ENCODE measurements at regions not wholly inside any gene's neighbourhood (a gene's known extent, or its start where the extent isn't known, plus 50 kb on each side); places are given as distances from the start of the nearest gene placed in this dataset.

DNA sequence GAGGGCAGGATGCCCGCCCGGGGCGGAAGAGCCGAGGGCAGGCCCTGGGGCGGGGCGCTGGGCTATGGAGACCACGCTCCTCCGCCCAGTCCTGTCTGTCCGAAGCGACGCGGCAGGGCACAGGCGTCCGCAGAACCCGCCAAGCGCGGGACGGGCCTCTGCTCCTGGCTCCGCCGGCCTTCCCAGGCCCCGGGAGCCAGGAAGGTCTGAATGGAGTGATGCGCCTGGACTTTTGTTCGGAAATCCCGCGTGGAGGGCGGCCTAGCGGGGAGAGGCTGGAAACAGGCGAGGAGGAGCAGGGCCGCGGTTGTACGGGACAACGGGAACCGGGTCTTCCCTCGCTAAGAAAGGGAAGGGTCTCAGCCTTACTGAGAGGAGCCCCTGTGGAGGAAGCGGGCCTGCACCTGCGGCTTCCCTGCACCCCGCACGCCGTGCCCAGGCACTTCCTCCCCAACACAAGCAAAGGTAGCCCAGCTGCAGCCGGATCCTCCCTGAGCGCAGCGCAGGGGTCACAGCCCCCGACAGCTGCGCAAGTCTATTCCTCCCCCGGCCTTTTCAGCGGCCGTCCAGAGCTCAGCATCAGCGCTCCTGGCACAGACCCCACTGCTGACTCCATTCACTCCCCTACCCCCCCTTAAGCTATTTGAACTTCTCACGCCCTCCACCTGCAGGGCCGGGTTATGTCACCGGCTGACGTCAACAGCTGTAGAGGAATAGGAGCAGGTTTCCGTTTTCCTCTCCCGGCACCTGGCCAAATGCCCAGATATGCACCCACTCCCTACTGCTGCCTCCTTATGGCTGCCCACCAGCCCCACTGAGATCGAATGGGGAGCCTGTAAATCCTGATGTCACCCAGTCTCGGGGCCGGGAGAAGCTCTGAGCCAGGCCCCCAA lies 143.2 kb upstream of the RET start:
- no peaks in the 10 kb centered on the region for H3K4me1 ChIP-seq (replicated peaks in 1 of 2)
- TF ChIP-seq, protein P1, sequence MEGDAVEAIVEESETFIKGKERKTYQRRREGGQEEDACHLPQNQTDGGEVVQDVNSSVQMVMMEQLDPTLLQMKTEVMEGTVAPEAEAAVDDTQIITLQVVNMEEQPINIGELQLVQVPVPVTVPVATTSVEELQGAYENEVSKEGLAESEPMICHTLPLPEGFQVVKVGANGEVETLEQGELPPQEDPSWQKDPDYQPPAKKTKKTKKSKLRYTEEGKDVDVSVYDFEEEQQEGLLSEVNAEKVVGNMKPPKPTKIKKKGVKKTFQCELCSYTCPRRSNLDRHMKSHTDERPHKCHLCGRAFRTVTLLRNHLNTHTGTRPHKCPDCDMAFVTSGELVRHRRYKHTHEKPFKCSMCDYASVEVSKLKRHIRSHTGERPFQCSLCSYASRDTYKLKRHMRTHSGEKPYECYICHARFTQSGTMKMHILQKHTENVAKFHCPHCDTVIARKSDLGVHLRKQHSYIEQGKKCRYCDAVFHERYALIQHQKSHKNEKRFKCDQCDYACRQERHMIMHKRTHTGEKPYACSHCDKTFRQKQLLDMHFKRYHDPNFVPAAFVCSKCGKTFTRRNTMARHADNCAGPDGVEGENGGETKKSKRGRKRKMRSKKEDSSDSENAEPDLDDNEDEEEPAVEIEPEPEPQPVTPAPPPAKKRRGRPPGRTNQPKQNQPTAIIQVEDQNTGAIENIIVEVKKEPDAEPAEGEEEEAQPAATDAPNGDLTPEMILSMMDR (IDR thresholded peaks at IDR 0.05), result no peak
- H3K27me3 ChIP-seq, result peaks cover 17% of the 10 kb centered on the region
- intact Hi-C loops (cut with DNase I), result no loop called here
- no peak overlapping the region for H3K27ac ChIP-seq
- no peaks in the 10 kb centered on the region for H3K9me3 ChIP-seq (replicated peaks in 1 of 3)
- WGBS, 4 donors, result 22 to 30% (median 24%) methylated on average over 25 to 57 of the region's 57 CpGs
- DNase-seq, result peak in 1 of 7 donors; percentile 69
- no peak overlapping the region for H3K4me3 ChIP-seq
- H3K36me3 ChIP-seq (replicated peaks in 1 of 2), result no peaks in the 10 kb centered on the region

DNA sequence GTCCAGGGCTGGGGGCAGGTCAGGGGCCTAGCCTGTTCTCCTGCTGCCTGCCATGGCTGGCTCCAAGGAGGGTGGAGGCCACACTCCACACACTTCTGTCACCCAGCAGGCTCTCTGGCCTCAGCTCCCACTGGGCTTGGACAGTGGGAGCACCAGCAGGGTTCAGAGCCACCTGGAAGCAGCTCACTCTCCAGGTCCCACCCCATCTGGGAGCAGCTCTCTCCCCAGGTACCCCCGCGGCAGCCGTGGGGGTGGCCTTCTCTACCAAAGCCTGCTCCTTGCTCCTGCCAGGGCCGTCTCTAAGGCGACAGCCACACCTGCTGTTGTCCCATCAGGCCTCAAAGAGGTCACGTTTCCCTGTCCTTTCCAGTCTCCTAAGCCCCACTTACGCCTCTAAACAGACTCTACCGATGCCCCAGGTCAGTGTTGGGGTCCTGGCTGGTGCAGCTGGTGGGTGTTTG lies 142.5 kb upstream of the RET start:
- H3K36me3 ChIP-seq (replicated peaks in 1 of 2), result no peaks in the 10 kb centered on the region
- 79 to 97% (median 88%) methylated on average over 5 to 8 of the region's 8 CpGs for WGBS, 4 donors
- intact Hi-C loops (cut with DNase I), result no loop called here
- TF ChIP-seq, protein P1 (IDR thresholded peaks at IDR 0.05), result no peak
- H3K4me1 ChIP-seq (replicated peaks in 1 of 2), result no peaks in the 10 kb centered on the region
- no peak overlapping the region for H3K27ac ChIP-seq
- no peak overlapping the region for H3K4me3 ChIP-seq
- H3K9me3 ChIP-seq (replicated peaks in 1 of 3), result no peaks in the 10 kb centered on the region
- no peak for DNase-seq
- H3K27me3 ChIP-seq, result peaks cover 17% of the 10 kb centered on the region

DNA sequence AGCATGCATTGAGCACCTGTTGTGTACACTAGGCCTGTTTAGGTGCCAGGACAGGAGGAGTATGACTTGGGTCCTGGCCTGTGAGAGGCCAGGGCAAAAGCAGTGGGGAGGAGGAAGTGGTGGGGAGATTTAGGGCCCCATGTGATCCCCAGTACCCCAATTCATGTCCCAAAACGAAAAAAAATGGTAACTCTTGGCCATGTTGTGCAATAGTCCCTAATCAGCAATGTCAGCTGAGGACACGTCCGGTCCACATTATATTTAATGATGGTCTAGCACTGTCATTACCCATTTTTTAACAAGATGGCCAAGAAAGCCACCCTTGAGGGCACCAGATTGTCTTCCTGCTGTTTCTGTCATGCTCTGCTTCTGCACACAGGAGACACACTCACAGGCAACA lies 142.0 kb upstream of the RET start:
- 68 to 75% (median 73%) methylated on average over 3 of the region's 3 CpGs for WGBS, 4 donors
- no peak for TF ChIP-seq POLR2A (IDR thresholded peaks at IDR 0.05)
- peaks cover 17% of the 10 kb centered on the region for H3K27me3 ChIP-seq
- H3K4me1 ChIP-seq (replicated peaks in 1 of 2), result no peaks in the 10 kb centered on the region
- no peak overlapping the region for H3K27ac ChIP-seq
- DNase-seq, result no peak
- no peaks in the 10 kb centered on the region for H3K9me3 ChIP-seq (replicated peaks in 1 of 3)
- no peaks in the 10 kb centered on the region for H3K36me3 ChIP-seq (replicated peaks in 1 of 2)
- intact Hi-C loops (cut with DNase I), result no loop called here
- no peak overlapping the region for H3K4me3 ChIP-seq

DNA sequence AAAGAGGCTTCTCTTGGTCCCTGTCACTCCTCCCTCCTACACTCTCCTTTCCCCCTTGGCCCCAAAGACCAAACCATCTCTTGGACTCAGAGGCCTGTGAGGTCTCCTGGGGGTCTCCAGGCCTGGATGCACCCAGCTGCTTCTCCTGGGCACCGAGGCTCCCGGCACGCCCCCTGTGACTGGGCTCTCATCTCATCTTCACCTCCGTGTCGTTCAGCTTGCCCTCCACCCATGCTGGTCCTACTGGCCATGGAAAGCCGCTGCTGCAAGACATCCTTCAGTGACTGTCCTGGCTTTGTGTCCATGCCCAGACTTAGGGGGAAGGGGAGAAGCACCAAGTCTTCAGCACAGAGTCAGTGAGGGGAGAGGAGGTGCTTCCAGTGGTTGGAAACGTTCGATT lies 141.4 kb upstream of the RET start:
- Histone ChIP-seq H3K27ac (no peak overlapping the region), H3K27me3 (peaks cover 17% of the 10 kb centered on the region), H3K4me1 (replicated peaks in 1 of 2) (no peaks in the 10 kb centered on the region), H3K4me3 (no peak overlapping the region), H3K36me3 (replicated peaks in 1 of 2) (no peaks in the 10 kb centered on the region), H3K9me3 (replicated peaks in 1 of 3) (no peaks in the 10 kb centered on the region)
- no peak for TF ChIP-seq POLR2A (IDR thresholded peaks at IDR 0.05)
- TF ChIP-seq, protein P1 (IDR thresholded peaks at IDR 0.05), result no peak
- 78 to 86% (median 85%) methylated on average over 8 of the region's 8 CpGs for WGBS, 4 donors
- intact Hi-C loops (cut with DNase I), result no loop called here
- no peak for DNase-seq

DNA sequence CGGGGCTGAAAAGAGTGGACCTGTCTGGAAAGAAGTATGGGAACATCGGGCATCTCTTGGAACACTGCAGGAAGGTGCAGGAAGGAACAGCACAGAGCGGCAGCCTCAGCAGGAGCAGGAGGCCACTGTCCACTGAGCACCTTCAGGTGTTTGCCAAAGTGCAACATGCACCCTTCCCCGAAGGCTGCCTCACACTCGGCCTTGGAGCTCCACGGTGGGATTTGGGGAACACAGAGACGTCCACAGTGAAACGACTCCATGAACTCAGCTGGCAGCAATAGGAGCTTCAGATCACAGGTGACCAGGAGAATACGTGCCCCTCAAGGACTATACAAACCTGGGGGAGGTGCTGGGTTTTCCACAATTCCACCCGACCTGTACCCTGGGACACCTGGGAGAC lies 140.3 kb upstream of the RET start:
- DNase-seq, result no peak
- intact Hi-C loops (cut with DNase I), result no loop called here
- no peak overlapping the region for H3K4me3 ChIP-seq
- peaks cover 17% of the 10 kb centered on the region for H3K27me3 ChIP-seq
- TF ChIP-seq POLR2A (IDR thresholded peaks at IDR 0.05), result no peak
- TF ChIP-seq, protein P1 (IDR thresholded peaks at IDR 0.05), result no peak
- WGBS, 4 donors, result 65 to 89% (median 77%) methylated on average over 4 to 10 of the region's 10 CpGs
- no peak overlapping the region for H3K27ac ChIP-seq
- no peaks in the 10 kb centered on the region for H3K36me3 ChIP-seq (replicated peaks in 1 of 2)
- H3K9me3 ChIP-seq (replicated peaks in 1 of 3), result no peaks in the 10 kb centered on the region
- no peaks in the 10 kb centered on the region for H3K4me1 ChIP-seq (replicated peaks in 1 of 2)

All from adrenal gland (tissue), 9 donors.